ENCODE measurements at regions not wholly inside any gene's neighbourhood (a gene's known extent, or its start where the extent isn't known, plus 50 kb on each side); places are given as distances from the start of the nearest gene placed in this dataset.

DNA sequence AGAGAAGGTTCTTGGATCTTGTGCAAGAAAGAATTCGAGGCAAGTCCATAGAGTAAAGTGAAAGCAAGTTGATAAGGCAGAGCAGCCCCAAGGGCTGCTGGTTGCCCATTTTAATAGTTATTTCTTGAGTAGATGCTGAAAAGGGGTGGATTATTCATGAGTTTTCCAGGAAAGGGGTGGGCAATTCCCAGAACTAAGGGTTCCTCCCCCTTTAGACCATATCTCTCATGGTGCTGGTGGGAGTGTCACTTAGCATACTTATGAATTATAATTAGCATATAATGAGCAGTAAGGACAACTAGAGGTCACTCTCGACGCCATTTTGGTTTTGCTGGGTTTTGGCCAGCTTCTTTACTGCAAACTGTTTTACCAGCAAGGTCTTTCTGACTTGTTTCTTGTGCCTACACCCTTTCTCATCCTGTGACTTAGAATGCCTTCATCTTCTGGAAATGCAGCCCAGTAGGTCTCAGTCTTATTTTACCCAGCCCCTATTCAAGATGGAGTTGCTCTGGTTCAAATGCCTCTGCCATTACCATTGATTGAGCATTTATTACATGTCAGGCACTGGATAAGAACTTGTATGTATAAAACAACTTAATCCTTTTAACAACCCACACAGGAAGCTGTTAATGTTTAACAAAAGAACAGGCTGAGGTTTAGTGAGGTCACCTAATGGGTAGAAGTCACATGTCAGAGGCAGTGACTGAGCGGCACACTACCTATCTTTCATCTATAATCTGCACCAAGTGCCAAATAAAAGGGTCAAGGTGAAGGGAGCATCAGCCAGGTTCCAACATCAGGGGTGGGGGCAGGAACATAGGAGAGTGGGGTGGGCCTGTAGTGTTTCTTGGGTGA lies 250.9 kb downstream of the ICOS start:
- TF ChIP-seq, protein P1, sequence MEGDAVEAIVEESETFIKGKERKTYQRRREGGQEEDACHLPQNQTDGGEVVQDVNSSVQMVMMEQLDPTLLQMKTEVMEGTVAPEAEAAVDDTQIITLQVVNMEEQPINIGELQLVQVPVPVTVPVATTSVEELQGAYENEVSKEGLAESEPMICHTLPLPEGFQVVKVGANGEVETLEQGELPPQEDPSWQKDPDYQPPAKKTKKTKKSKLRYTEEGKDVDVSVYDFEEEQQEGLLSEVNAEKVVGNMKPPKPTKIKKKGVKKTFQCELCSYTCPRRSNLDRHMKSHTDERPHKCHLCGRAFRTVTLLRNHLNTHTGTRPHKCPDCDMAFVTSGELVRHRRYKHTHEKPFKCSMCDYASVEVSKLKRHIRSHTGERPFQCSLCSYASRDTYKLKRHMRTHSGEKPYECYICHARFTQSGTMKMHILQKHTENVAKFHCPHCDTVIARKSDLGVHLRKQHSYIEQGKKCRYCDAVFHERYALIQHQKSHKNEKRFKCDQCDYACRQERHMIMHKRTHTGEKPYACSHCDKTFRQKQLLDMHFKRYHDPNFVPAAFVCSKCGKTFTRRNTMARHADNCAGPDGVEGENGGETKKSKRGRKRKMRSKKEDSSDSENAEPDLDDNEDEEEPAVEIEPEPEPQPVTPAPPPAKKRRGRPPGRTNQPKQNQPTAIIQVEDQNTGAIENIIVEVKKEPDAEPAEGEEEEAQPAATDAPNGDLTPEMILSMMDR (conservative IDR thresholded peaks at IDR 0.05; ENCODE audit: low read depth in 2 of 2), result no peak
- TF ChIP-seq POLR2AphosphoS5 (IDR thresholded peaks at IDR 0.05; ENCODE audit: low read depth) (no peak), EZH2 (IDR thresholded peaks at IDR 0.05; ENCODE audit: low read depth, unreplicated experiment) (no peak), NANOG (IDR thresholded peaks at IDR 0.05; ENCODE audit: borderline replicate concordance) (no peak), ZNF114 (CRISPR knock-in tag; IDR thresholded peaks at IDR 0.05) (no peak), CREB1 (CRISPR knock-in tag; IDR thresholded peaks at IDR 0.05; ENCODE audit: low read depth) (no peak)

Measured in GM23338 (cell line).